ENCODE measurements at regions not wholly inside any gene's neighbourhood (a gene's known extent, or its start where the extent isn't known, plus 50 kb on each side); places are given as distances from the start of the nearest gene placed in this dataset.
A peak's percentile ranks its signal among the peaks of the same experiment; 100 is the strongest.

DNA sequence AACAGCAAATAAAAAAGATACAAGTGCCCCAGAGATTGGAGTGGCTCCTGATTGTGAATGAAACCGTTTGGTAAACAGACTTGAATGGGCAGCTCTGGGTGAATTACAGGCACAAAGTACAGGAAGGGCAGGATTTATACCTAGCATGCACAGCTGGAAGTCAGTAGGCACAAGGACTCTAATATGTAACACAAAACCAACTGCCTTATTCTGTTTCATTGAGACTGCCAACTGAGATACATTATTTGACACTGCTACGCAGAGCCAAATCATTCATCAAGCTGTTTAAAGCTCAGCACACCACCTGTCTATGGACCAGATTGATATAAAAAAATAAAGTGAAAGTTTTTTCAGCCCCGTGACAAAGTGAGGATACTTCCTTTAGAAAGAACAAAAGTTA, 541.2 kb downstream of the NUP35 start:
- H3K27me3 Mint-ChIP-seq = no peaks in the 10 kb centered on the region
- no peak overlapping the region for H3K27ac Mint-ChIP-seq
- ATAC-seq = no peak
- H3K36me3 Mint-ChIP-seq = no peaks in the 10 kb centered on the region
- no peaks in the 10 kb centered on the region for H3K4me1 Mint-ChIP-seq
- H3K4me3 Mint-ChIP-seq = no peak overlapping the region
- peaks cover 3% of the 10 kb centered on the region for H3K9me3 Mint-ChIP-seq

- no peak for ATAC-seq
- H3K27me3 Mint-ChIP-seq = no peaks in the 10 kb centered on the region
- no peaks in the 10 kb centered on the region for H3K4me1 Mint-ChIP-seq
Observed at GRCh38 chr2:183666031-183666430, 541.8 kb downstream of the NUP35 start.

GRCh38 chr2:183671233-183671632, 547.0 kb downstream of the NUP35 start:
- ATAC-seq = no peak
- Mint-ChIP-seq H3K4me1 (no peaks in the 10 kb centered on the region), H3K27me3 (no peaks in the 10 kb centered on the region), H3K27ac (no peak overlapping the region), H3K9me3 (no peaks in the 10 kb centered on the region), H3K4me3 (no peak overlapping the region), H3K36me3 (no peaks in the 10 kb centered on the region)

More at GRCh38 chr2:183666031-183666430, 541.8 kb downstream of the NUP35 start:
- Mint-ChIP-seq H3K4me3 (no peak overlapping the region), H3K36me3 (no peaks in the 10 kb centered on the region), H3K9me3 (peaks cover 3% of the 10 kb centered on the region), H3K27ac (no peak overlapping the region)

GRCh38 chr2:183678908-183679307, 554.7 kb downstream of the NUP35 start:
- Mint-ChIP-seq H3K9me3 (no peaks in the 10 kb centered on the region), H3K36me3 (no peaks in the 10 kb centered on the region), H3K27me3 (no peaks in the 10 kb centered on the region), H3K27ac (no peak overlapping the region), H3K4me3 (no peak overlapping the region), H3K4me1 (no peaks in the 10 kb centered on the region)
- ATAC-seq = no peak

DNA sequence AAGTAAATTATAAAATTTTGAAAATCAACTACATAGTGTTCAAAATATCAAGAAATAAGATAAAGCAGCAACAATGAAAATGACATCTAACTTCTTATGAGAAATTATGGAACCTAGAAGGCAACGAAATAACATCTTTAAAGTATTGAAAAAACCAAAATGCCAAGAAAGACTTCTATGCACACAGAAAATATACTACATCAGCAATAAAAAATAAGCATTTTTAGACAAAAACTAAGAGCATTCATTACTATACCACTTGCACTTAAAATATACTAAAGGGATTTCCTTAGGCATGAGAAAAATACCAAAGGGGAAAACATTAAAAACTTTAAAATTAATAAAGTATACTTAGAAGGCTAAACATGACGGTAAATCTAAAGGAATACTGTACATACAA, 556.3 kb downstream of the NUP35 start:
- H3K4me3 Mint-ChIP-seq = no peak overlapping the region
- ATAC-seq = no peak
- H3K9me3 Mint-ChIP-seq = peaks cover 3% of the 10 kb centered on the region
- no peaks in the 10 kb centered on the region for H3K27me3 Mint-ChIP-seq
- H3K4me1 Mint-ChIP-seq = no peaks in the 10 kb centered on the region
- no peak overlapping the region for H3K27ac Mint-ChIP-seq
- no peaks in the 10 kb centered on the region for H3K36me3 Mint-ChIP-seq

- H3K27ac Mint-ChIP-seq = no peak overlapping the region
- H3K4me3 Mint-ChIP-seq = no peak overlapping the region
- ATAC-seq = no peak
- no peaks in the 10 kb centered on the region for H3K4me1 Mint-ChIP-seq
- no peaks in the 10 kb centered on the region for H3K36me3 Mint-ChIP-seq
- H3K9me3 Mint-ChIP-seq = peaks cover 3% of the 10 kb centered on the region
- H3K27me3 Mint-ChIP-seq = no peaks in the 10 kb centered on the region
Observed at GRCh38 chr2:183684686-183685085, 560.4 kb downstream of the NUP35 start.

- H3K36me3 Mint-ChIP-seq = no peaks in the 10 kb centered on the region
- H3K4me1 Mint-ChIP-seq = no peaks in the 10 kb centered on the region
- H3K4me3 Mint-ChIP-seq = no peak overlapping the region
- H3K27me3 Mint-ChIP-seq = no peaks in the 10 kb centered on the region
- no peak overlapping the region for H3K27ac Mint-ChIP-seq
- H3K9me3 Mint-ChIP-seq = peaks cover 8% of the 10 kb centered on the region
- ATAC-seq = no peak
Observed at GRCh38 chr2:183696028-183696427, 571.8 kb downstream of the NUP35 start.

GRCh38 chr2:183709829-183710228, 585.6 kb downstream of the NUP35 start:
- peak; percentile 19 for ATAC-seq
- no peak overlapping the region for H3K4me3 Mint-ChIP-seq
- H3K4me1 Mint-ChIP-seq = no peaks in the 10 kb centered on the region
- H3K36me3 Mint-ChIP-seq = no peaks in the 10 kb centered on the region
- peaks cover 9% of the 10 kb centered on the region for H3K9me3 Mint-ChIP-seq
- no peaks in the 10 kb centered on the region for H3K27me3 Mint-ChIP-seq
- no peak overlapping the region for H3K27ac Mint-ChIP-seq

DNA sequence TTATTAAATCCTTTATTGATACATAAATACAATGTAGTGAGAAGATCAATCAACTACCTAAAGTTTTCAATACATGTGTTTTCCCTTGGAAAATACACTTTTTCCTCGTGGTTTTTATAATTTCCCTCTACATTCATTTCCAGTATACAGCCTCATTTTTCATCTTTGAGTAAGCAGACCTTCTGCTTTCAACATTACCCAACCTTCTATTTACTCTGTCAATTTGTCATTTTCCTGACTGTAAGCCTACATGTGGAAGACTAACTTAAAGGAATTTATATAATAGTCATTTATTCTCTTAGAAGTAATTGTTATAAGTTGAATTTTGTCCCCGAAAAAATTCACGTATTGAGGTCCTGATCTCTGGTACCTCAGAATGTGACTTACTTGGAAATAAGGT, 594.0 kb downstream of the NUP35 start:
- no peak overlapping the region for H3K27ac Mint-ChIP-seq
- H3K4me1 Mint-ChIP-seq = no peaks in the 10 kb centered on the region
- no peaks in the 10 kb centered on the region for H3K36me3 Mint-ChIP-seq
- peaks cover 3% of the 10 kb centered on the region for H3K9me3 Mint-ChIP-seq
- no peaks in the 10 kb centered on the region for H3K27me3 Mint-ChIP-seq
- no peak overlapping the region for H3K4me3 Mint-ChIP-seq
- no peak for ATAC-seq

DNA sequence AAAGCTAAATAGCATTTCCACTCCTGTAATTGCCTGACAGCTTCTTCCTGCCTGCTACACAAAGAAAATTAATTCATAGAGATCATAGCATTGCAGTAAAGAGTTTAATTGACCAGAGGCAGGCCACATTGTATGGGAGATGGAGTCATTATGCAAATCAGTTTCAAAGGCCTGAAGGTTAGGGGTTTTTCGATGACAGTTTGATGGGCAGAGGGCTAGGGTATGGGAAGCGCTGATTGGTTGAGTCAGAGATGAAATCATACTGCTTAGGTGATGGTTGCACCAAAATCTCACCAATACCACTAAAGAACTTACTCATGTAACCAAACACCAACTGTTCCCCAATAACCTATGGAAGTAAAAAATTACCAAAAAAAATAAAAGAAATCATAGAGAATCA, 599.0 kb downstream of the NUP35 start:
- Mint-ChIP-seq H3K27ac (no peak overlapping the region), H3K27me3 (no peaks in the 10 kb centered on the region)
- no peak for ATAC-seq

GRCh38 chr2:183729380-183729779, 605.1 kb downstream of the NUP35 start:
- H3K9me3 Mint-ChIP-seq = no peaks in the 10 kb centered on the region
- no peaks in the 10 kb centered on the region for H3K27me3 Mint-ChIP-seq
- no peak for ATAC-seq
- H3K4me3 Mint-ChIP-seq = no peak overlapping the region
- no peaks in the 10 kb centered on the region for H3K36me3 Mint-ChIP-seq
- H3K27ac Mint-ChIP-seq = no peak overlapping the region
- H3K4me1 Mint-ChIP-seq = no peaks in the 10 kb centered on the region

More for the DNA sequence above, 599.0 kb downstream of the NUP35 start:
- no peak overlapping the region for H3K4me3 Mint-ChIP-seq
- no peaks in the 10 kb centered on the region for H3K36me3 Mint-ChIP-seq
- peaks cover 5% of the 10 kb centered on the region for H3K9me3 Mint-ChIP-seq
- no peaks in the 10 kb centered on the region for H3K4me1 Mint-ChIP-seq

- Mint-ChIP-seq H3K27ac (no peak overlapping the region), H3K27me3 (no peaks in the 10 kb centered on the region), H3K9me3 (peaks cover 3% of the 10 kb centered on the region), H3K4me1 (no peaks in the 10 kb centered on the region), H3K4me3 (no peak overlapping the region), H3K36me3 (no peaks in the 10 kb centered on the region)
- ATAC-seq = no peak
Observed at GRCh38 chr2:183740241-183740640, 616.0 kb downstream of the NUP35 start.

DNA sequence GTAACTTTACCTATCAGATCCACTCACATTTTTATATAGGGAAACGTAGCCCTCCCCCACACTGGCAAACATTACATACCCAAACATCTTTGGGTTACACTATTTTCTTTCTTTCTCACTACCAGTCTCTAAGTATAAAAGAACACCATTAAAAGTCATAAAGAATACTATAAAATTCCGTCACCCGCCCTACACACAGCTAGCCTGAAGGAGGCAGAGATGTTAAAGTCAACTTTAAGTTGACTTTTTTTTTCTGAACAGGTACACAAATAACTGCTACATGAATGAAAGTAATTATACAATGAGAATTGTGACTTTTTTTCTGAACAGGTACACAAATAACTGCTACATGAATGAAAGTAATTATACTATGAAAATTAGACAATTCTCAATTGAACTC, 628.3 kb downstream of the NUP35 start:
- no peak overlapping the region for H3K4me3 Mint-ChIP-seq
- no peak overlapping the region for H3K27ac Mint-ChIP-seq
- no peaks in the 10 kb centered on the region for H3K9me3 Mint-ChIP-seq
- H3K4me1 Mint-ChIP-seq = no peaks in the 10 kb centered on the region
- H3K36me3 Mint-ChIP-seq = no peaks in the 10 kb centered on the region
- ATAC-seq = no peak
- H3K27me3 Mint-ChIP-seq = no peaks in the 10 kb centered on the region

GRCh38 chr2:183759033-183759432, 634.8 kb downstream of the NUP35 start:
- H3K9me3 Mint-ChIP-seq = no peaks in the 10 kb centered on the region
- H3K36me3 Mint-ChIP-seq = no peaks in the 10 kb centered on the region
- H3K4me1 Mint-ChIP-seq = no peaks in the 10 kb centered on the region
- no peaks in the 10 kb centered on the region for H3K27me3 Mint-ChIP-seq
- H3K27ac Mint-ChIP-seq = no peak overlapping the region
- no peak for ATAC-seq
- no peak overlapping the region for H3K4me3 Mint-ChIP-seq

- H3K27me3 Mint-ChIP-seq = no peaks in the 10 kb centered on the region
- no peak overlapping the region for H3K4me3 Mint-ChIP-seq
- H3K27ac Mint-ChIP-seq = no peak overlapping the region
- no peaks in the 10 kb centered on the region for H3K36me3 Mint-ChIP-seq
- no peaks in the 10 kb centered on the region for H3K4me1 Mint-ChIP-seq
- H3K9me3 Mint-ChIP-seq = peaks cover 3% of the 10 kb centered on the region
- no peak for ATAC-seq
Observed at GRCh38 chr2:183773775-183774174, 649.5 kb downstream of the NUP35 start.

DNA sequence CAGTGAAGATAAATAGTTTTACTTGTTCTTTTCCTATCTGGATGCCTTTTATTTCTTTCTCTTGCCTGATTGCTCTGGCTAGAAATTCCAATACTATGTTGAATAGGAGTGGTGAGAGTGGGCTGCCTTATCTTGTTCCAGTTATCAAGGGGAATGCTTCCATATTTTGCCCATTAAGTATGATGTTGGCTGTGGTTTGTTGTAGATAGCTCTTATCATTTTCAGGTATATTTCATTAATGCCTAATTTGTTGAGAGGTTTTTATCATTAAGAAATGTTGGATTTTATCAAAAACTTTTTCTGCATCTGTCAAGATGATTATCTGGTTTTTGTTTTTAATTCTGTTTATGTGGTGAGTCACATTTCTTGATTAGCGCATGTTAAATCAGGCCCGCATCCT, 655.8 kb downstream of the NUP35 start:
- no peaks in the 10 kb centered on the region for H3K27me3 Mint-ChIP-seq
- H3K36me3 Mint-ChIP-seq = no peaks in the 10 kb centered on the region
- no peak overlapping the region for H3K4me3 Mint-ChIP-seq
- ATAC-seq = no peak
- no peaks in the 10 kb centered on the region for H3K9me3 Mint-ChIP-seq
- H3K4me1 Mint-ChIP-seq = no peaks in the 10 kb centered on the region
- H3K27ac Mint-ChIP-seq = no peak overlapping the region

DNA sequence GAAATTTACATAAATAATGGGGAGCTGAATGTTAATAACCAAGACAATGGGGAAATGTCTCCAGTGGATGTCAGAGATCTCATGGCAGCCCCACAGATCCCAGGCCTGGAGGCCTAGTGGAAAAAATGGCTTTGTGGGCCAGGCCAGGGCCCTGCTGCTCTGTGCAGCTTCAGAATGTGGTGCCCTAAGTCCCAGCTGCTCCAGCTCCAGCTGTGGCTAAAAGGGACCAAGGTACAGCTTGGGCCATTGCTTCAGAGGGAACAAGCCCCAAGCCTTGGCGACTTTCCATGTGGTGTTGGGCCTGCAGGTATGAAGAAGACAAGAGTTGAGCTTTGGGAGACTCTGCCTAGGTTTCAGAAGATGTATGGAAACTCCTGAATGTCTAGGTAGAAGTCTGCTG, 658.2 kb downstream of the NUP35 start:
- Mint-ChIP-seq H3K4me3 (no peak overlapping the region), H3K9me3 (no peaks in the 10 kb centered on the region), H3K27me3 (no peaks in the 10 kb centered on the region), H3K4me1 (no peaks in the 10 kb centered on the region), H3K36me3 (no peaks in the 10 kb centered on the region), H3K27ac (no peak overlapping the region)
- ATAC-seq = peak; percentile 50

All from stimulated activated memory B cell treated with anti-CD40 and anti-IgM and Interleukin-4, amounts not matched to agents 10 μg/mL and 1 μg/mL and 100 μg/mL, for 72 hours (primary cell).